Lung (tissue), 11 donors: ENCODE measurements at regions not wholly inside any gene's neighbourhood (a gene's known extent, or its start where the extent isn't known, plus 50 kb on each side); places are given as distances from the start of the nearest gene placed in this dataset.

Experiments used
- ATAC-seq: fragments of 200-7000 bp; cut with Tn5 transposase; one replicate; pipeline ENCODE4 v1.9.1; 2020; ENCODE audit warnings: moderate number of reproducible peaks; ENCODE audit not compliant: insufficient read depth, low FRiP score
- DNase-seq, 3 donors: peaks; one replicate each; pipeline ENCODE4 v3.0.0-alpha.2; 2013 to 2017
- H3K27ac ChIP-seq, 2 donors: one replicate each; pipeline ENCODE4 v1.5.1; 2013; ENCODE audit warnings: mild to moderate bottlenecking in 2 of 2, moderate library complexity in 2 of 2, control low read depth in 1 of 2, inconsistent platforms in 1 of 2, low read depth in 1 of 2, low read length in 1 of 2
- H3K27me3 ChIP-seq, 3 donors: one replicate each; pipeline ENCODE4 v1.5.1; 2013; ENCODE audit warnings: low read length in 2 of 3; ENCODE audit not compliant: control insufficient read depth in 3 of 3, insufficient read depth in 3 of 3
- H3K36me3 ChIP-seq, 4 donors: one replicate each; pipeline ENCODE4 v1.5.1; 2013; ENCODE audit warnings: low read length in 4 of 4, mild to moderate bottlenecking in 1 of 4, moderate library complexity in 1 of 4; ENCODE audit not compliant: control insufficient read depth in 4 of 4, insufficient read depth in 4 of 4
- H3K4me1 ChIP-seq, 5 donors: one replicate each; pipeline ENCODE4 v1.5.1; 2013; ENCODE audit warnings: low read length in 5 of 5, mild to moderate bottlenecking in 2 of 5, moderate library complexity in 1 of 5; ENCODE audit not compliant: control insufficient read depth in 5 of 5, insufficient read depth in 5 of 5
- H3K4me3 ChIP-seq: one replicate; pipeline ENCODE4 v1.5.1; 2013; ENCODE audit warnings: mild to moderate bottlenecking, control low read depth, moderate library complexity
- H3K9ac ChIP-seq, 2 donors: one replicate each; pipeline ENCODE4 v1.5.1; 2013; ENCODE audit warnings: low read length in 2 of 2, control low read depth in 1 of 2; ENCODE audit not compliant: insufficient read depth in 1 of 2
- H3K9me3 ChIP-seq, 4 donors: one replicate each; pipeline ENCODE4 v1.5.1; 2013; ENCODE audit warnings: low read length in 3 of 4, mild to moderate bottlenecking in 1 of 4, moderate library complexity in 1 of 4; ENCODE audit not compliant: control insufficient read depth in 4 of 4, insufficient read depth in 3 of 4
- CTCF ChIP-seq: IDR thresholded peaks from 2 replicates; pipeline ENCODE4 v1.5.1; 2012; ENCODE audit warnings: mild to moderate bottlenecking; ENCODE audit errors: control extremely low read depth, extremely low read depth
- WGBS, 2 donors: extraction: QIAGEN DNeasy Blood & Tissue Kit; methylation state at CpG; one replicate each; pipeline ENCODE4 v1.1.7; 2013; 5-methylcytosine and 5-hydroxymethylcytosine counted together
- donor health status: control.
- donor health status: control.
- donor health status: Bipolar disorder and iron deficiency.
- donor health status: healthy.
- donor health status: DM: yes; HTN: yes; CAD: no.

DNA sequence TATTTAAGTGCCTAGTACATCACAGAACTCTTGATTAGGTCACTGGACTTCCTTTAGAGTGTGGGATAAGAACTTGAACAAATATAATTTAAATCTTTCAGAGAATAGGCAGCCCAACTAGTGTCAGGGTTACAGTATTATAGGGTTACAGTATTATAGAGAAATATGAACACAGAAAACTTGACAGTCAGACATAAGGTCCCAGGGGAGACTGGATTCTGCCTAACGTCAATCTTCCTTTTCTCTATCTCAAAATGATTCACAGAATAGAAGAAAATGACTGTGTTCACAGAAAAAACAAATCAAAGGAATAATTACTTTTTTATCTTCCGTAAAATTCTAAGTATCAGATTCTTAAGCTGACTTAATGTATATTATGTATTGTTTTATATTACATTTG, 623.8 kb downstream of the HTR1B start:
- H3K9me3 ChIP-seq, result no peaks in the 10 kb centered on the region
- H3K4me3 ChIP-seq, result no peak overlapping the region
- no peak for DNase-seq
- ATAC-seq, result no peak
- H3K27ac ChIP-seq, result no peak overlapping the region
- no peak overlapping the region for H3K9ac ChIP-seq
- no peaks in the 10 kb centered on the region for H3K4me1 ChIP-seq
- no peaks in the 10 kb centered on the region for H3K27me3 ChIP-seq
- 85 to 86% methylated on average over 2 of the region's 2 CpGs for WGBS, 2 donors
- no peaks in the 10 kb centered on the region for H3K36me3 ChIP-seq
- TF ChIP-seq CTCF, result no peak

DNA sequence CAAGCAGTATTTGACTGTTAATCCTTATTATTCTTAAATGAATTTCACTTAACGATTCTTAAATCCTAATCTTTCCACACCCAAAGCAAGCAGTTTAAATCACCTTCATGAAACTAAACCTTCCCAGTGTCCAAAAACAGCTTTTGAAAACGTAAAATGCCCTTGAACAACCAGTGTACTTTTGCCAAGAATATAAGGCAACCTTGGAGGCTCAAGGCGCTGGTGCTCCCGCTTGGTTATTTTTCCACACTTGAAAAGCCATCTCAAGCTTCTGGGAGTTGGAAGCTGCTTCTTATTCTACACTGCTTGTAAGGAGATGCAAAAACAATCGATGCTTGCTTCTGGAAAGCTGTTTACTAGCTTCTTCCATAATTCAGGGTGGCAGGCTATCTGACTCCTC, 625.7 kb downstream of the HTR1B start:
- DNase-seq, result no peak
- Histone ChIP-seq H3K27ac (no peak overlapping the region), H3K9ac (no peak overlapping the region), H3K9me3 (no peaks in the 10 kb centered on the region), H3K36me3 (no peaks in the 10 kb centered on the region), H3K4me3 (no peak overlapping the region), H3K27me3 (no peaks in the 10 kb centered on the region), H3K4me1 (no peaks in the 10 kb centered on the region)
- 77 to 83% methylated on average over 5 of the region's 5 CpGs for WGBS, 2 donors
- no peak for TF ChIP-seq CTCF
- ATAC-seq, result no peak

GRCh38 chr6:76835695-76836094, 627.6 kb downstream of the HTR1B start:
- ATAC-seq (no peak), DNase-seq (no peak)
- Histone ChIP-seq H3K4me1 (no peaks in the 10 kb centered on the region), H3K9me3 (no peaks in the 10 kb centered on the region), H3K9ac (no peak overlapping the region), H3K4me3 (no peak overlapping the region), H3K27me3 (no peaks in the 10 kb centered on the region), H3K27ac (no peak overlapping the region), H3K36me3 (no peaks in the 10 kb centered on the region)
- no peak for TF ChIP-seq CTCF
- 67 to 82% methylated on average over 1 of the region's 1 CpG for WGBS, 2 donors

- WGBS, 2 donors, result 0 to 35% methylated on average over 1 of the region's 1 CpG
- no peak overlapping the region for H3K27ac ChIP-seq
Measured at GRCh38 chr6:76835293-76835692, 628.0 kb downstream of the HTR1B start.

More at GRCh38 chr6:76835293-76835692, 628.0 kb downstream of the HTR1B start:
- H3K36me3 ChIP-seq, result no peaks in the 10 kb centered on the region
- DNase-seq, result no peak
- H3K9ac ChIP-seq, result no peak overlapping the region
- H3K4me1 ChIP-seq, result no peaks in the 10 kb centered on the region
- no peaks in the 10 kb centered on the region for H3K27me3 ChIP-seq
- H3K9me3 ChIP-seq, result no peaks in the 10 kb centered on the region
- no peak for ATAC-seq
- TF ChIP-seq CTCF, result no peak
- H3K4me3 ChIP-seq, result no peak overlapping the region
